ENCODE measurements at regions not wholly inside any gene's neighbourhood (a gene's known extent, or its start where the extent isn't known, plus 50 kb on each side); places are given as distances from the start of the nearest gene placed in this dataset.

GRCh38 chr3:139218046-139218445 is 125.8 kb upstream of the MRPS22 start:
- CTCF ChIA-PET, result no interaction called here
- no peak overlapping the region for H3K9ac ChIP-seq (ENCODE audit: low read length)

GRCh38 chr3:139219463-139219862 is 124.4 kb upstream of the MRPS22 start:
- Mint-ChIP-seq H3K9me3 (ENCODE audit: insufficient read depth) (no peaks in the 10 kb centered on the region), H3K27ac (no peak overlapping the region), H3K4me1 (no peaks in the 10 kb centered on the region), H3K27me3 (peaks cover 4% of the 10 kb centered on the region), H3K4me3 (no peak overlapping the region)
- no peak for ATAC-seq (ENCODE audit: low read depth)
- Histone ChIP-seq H3K9me3 (ENCODE audit: control extremely low read depth in 1 of 3, control insufficient read depth in 2 of 3, insufficient read depth in 1 of 3, low read length in 2 of 3) (no peaks in the 10 kb centered on the region), H2AFZ (ENCODE audit: insufficient read depth, low read depth, low read length, poor library complexity, severe bottlenecking) (no peak overlapping the region), H3K79me2 (ENCODE audit: control insufficient read depth, insufficient read depth, low read length) (no peaks in the 10 kb centered on the region), H3K27ac (ENCODE audit: low read length in 2 of 2) (no peak overlapping the region), H3K4me1 (ENCODE audit: control insufficient read depth in 2 of 2, insufficient read depth in 2 of 2, low read length in 2 of 2) (no peaks in the 10 kb centered on the region), H3K4me2 (replicated peaks; ENCODE audit: low read depth, low read length, poor library complexity, severe bottlenecking) (no peak overlapping the region), H3K36me3 (replicated peaks in 1 of 2; ENCODE audit: control extremely low read depth in 1 of 2, control insufficient read depth in 1 of 2, extremely low read depth in 1 of 2, insufficient read depth in 2 of 2, low read length in 1 of 2) (no peaks in the 10 kb centered on the region), H3K4me3 (ENCODE audit: control extremely low read depth in 1 of 5, extremely low read depth in 1 of 5, insufficient read depth in 1 of 5, low read depth in 2 of 5, low read length in 4 of 5) (no peak overlapping the region), H4K20me1 (ENCODE audit: control insufficient read depth, insufficient read depth, low read length, poor library complexity, severe bottlenecking) (no peaks in the 10 kb centered on the region), H3K27me3 (replicated peaks in 1 of 4; ENCODE audit: control extremely low read depth in 1 of 4, control insufficient read depth in 3 of 4, insufficient read depth in 4 of 4, low read length in 3 of 4) (no peaks in the 10 kb centered on the region), H3K9ac (ENCODE audit: low read length) (no peak overlapping the region)
- 100% methylated on average over 2 of the region's 4 CpGs for WGBS (ENCODE audit: insufficient coverage)
- ChIA-PET POLR2A (no interaction called here), CTCF (no interaction called here)
- TF ChIP-seq EZH2 (IDR thresholded peaks at IDR 0.05; ENCODE audit: borderline replicate concordance, insufficient read depth, low read depth, low read length, poor library complexity, severe bottlenecking), result no peak
- TF ChIP-seq CTCF (IDR thresholded peaks at IDR 0.05), result no peak
- intact Hi-C loops (cut with micrococcal nuclease), result no loop called here
- no peak for DNase-seq

More at GRCh38 chr3:139218046-139218445, 125.8 kb upstream of the MRPS22 start:
- TF ChIP-seq CTCF (IDR thresholded peaks at IDR 0.05) (no peak), EZH2 (IDR thresholded peaks at IDR 0.05; ENCODE audit: borderline replicate concordance, insufficient read depth, low read depth, low read length, poor library complexity, severe bottlenecking) (no peak)
- DNase-seq, result no peak
- H3K4me3 ChIP-seq (ENCODE audit: control extremely low read depth in 1 of 5, extremely low read depth in 1 of 5, insufficient read depth in 1 of 5, low read depth in 2 of 5, low read length in 4 of 5), result no peak overlapping the region
- no peak overlapping the region for H3K4me2 ChIP-seq (replicated peaks; ENCODE audit: low read depth, low read length, poor library complexity, severe bottlenecking)
- Mint-ChIP-seq H3K27me3 (peaks cover 14% of the 10 kb centered on the region), H3K9me3 (ENCODE audit: insufficient read depth) (no peaks in the 10 kb centered on the region), H3K27ac (no peak overlapping the region), H3K4me3 (no peak overlapping the region), H3K4me1 (no peaks in the 10 kb centered on the region)
- no peak overlapping the region for H3K27ac ChIP-seq (ENCODE audit: low read length in 2 of 2)
- no peaks in the 10 kb centered on the region for H3K79me2 ChIP-seq (ENCODE audit: control insufficient read depth, insufficient read depth, low read length)
- ATAC-seq (ENCODE audit: low read depth), result no peak
- no peaks in the 10 kb centered on the region for H3K27me3 ChIP-seq (replicated peaks in 1 of 4; ENCODE audit: control extremely low read depth in 1 of 4, control insufficient read depth in 3 of 4, insufficient read depth in 4 of 4, low read length in 3 of 4)
- H4K20me1 ChIP-seq (ENCODE audit: control insufficient read depth, insufficient read depth, low read length, poor library complexity, severe bottlenecking), result no peaks in the 10 kb centered on the region
- 60% methylated on average over 1 of the region's 2 CpGs for WGBS (ENCODE audit: insufficient coverage)
- no peaks in the 10 kb centered on the region for H3K36me3 ChIP-seq (replicated peaks in 1 of 2; ENCODE audit: control extremely low read depth in 1 of 2, control insufficient read depth in 1 of 2, extremely low read depth in 1 of 2, insufficient read depth in 2 of 2, low read length in 1 of 2)
- intact Hi-C loops (cut with micrococcal nuclease), result no loop called here
- POLR2A ChIA-PET, result no interaction called here
- no peaks in the 10 kb centered on the region for H3K9me3 ChIP-seq (ENCODE audit: control extremely low read depth in 1 of 3, control insufficient read depth in 2 of 3, insufficient read depth in 1 of 3, low read length in 2 of 3)
- no peaks in the 10 kb centered on the region for H3K4me1 ChIP-seq (ENCODE audit: control insufficient read depth in 2 of 2, insufficient read depth in 2 of 2, low read length in 2 of 2)
- H2AFZ ChIP-seq (ENCODE audit: insufficient read depth, low read depth, low read length, poor library complexity, severe bottlenecking), result no peak overlapping the region

Data from B cell (primary cell).